ENCODE measurements at regions not wholly inside any gene's neighbourhood (a gene's known extent, or its start where the extent isn't known, plus 50 kb on each side); places are given as distances from the start of the nearest gene placed in this dataset.
"Not testable (repeated sequence)": the region's sequence is repeated elsewhere in the genome, so short reads cannot be mapped to it uniquely, and the experiment has no call there.

DNA sequence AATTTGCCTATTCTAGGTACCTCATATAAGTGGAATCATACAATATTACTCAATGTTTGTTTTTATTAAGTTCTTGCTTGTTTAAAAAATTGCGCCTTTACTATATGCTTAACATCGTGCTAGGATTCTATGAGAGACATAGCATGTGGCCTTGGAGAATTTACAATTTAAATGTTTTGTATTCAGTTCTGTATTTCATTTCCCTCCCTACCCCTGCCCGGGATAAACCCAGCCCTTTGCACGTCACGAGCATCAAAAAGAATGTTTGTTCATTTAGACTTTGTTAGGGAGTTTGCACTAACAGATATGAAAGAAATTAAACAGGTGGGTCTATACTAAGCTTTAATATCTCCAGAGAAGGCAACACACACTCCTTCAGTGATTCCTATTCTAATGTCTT lies 75.7 kb downstream of the C18orf54 start:
- DNase-seq (ENCODE audit: low spot score) = no peak

DNA sequence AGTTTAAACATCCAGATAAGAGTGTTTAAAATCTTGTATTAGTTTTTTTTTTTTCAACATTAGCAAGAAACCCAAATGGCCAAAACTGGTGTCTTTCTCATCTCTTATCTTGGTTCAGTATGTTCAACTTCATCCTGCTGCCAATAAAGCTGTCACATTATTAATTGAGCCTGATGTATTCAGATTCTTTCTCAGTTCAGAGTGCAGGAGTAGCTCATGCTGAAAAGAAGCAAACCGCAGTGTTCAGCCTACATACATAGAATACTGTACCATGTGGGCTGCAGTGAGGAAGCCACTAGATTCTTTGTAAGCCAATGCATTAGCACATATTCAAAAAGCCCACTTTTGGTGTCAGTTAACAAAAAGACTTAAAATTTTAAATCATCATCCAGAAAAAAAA lies 76.2 kb downstream of the C18orf54 start:
- no peak for DNase-seq (ENCODE audit: low spot score)

DNA sequence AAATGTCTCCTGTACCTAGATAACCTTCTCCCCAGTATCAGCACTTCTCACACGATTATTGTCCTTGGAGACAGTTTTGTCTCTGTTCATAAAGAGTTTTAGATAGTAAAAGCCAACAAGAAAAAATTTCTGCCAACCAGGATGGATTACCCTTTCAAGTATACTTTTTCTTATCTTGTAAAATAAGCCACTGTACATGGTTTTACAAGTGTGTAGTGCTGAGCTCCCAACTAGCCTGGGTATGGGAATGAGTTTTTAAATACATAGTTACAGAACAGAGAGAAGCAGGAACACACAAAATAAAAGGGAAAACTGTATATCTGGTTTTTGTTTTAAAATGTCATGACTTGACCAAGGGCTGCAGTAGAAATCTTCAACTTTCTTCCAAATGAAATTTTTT lies 76.7 kb downstream of the C18orf54 start:
- DNase-seq (ENCODE audit: low spot score) = no peak

DNA sequence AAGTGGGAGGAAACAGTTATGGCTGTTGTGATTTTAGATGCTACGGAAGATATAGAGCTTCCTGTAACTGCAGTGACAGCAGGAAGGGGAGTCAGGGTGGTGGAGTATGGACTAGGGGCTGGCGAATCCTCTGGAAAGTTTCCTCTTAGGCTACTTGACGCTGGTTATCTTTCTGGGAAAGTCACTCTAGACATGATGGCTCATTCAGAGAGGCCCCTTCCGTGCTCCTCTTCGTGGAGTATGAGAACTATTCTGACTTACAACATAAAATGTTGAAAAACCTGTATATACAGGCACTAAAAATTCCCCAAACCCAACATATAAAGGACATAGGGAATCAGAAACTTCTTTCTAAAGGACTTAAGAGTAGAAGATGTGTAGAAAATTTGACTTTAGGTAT lies 78.8 kb downstream of the C18orf54 start:
- no peak for DNase-seq (ENCODE audit: low spot score)

DNA sequence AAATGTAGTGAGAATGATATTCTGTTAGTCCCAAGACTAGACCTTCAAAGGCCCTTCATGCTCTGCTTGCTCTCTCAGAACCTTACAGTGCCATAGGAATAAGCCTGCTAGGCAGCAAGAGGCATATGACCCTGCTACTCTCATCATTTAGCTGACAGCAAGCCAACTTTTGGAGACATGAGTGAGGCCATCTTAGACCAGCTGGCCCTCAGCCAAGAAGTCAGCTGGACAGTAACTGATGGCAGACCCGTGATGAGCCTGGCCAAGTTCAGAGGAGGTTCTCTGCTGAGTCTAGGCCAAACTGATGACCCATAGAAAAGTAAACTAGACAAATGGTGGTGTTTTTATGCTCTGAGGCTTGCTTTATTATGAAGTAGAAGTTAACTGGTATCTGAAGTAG lies 82.6 kb downstream of the C18orf54 start:
- no peak for DNase-seq (ENCODE audit: low spot score)

DNA sequence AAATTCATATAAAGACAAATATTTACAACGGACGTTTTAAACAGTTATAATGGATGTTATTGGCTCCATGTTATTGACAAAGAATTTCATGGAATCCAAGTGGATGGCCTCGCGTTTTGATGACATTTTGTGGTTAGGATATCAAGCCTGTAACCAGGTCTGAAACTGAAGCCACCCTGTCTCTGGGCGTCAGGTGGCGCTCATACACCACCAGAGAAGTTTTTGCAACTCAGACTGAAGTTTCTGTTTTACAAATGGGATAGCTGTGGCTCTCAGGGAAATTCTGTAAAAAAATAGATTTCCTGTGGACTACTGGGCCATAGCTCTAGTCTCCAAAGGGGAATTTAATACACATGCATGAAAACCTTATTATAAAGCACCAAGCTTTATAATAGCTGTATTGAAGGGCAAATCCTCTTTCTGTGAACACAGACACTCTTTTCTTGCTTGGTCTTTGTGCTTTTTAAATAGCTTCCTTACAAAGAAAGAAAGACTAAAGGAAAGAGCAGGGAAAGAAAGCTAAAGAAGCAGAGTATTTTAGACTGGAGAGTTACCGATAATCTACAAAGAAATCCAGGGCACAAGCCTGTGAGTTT lies 86.7 kb downstream of the C18orf54 start:
- peak; percentile 63 for DNase-seq (ENCODE audit: low spot score)

- DNase-seq (ENCODE audit: low spot score) = peak; percentile 9
Measured at GRCh38 chr18:54453996-54454395, 96.3 kb downstream of the C18orf54 start.

DNA sequence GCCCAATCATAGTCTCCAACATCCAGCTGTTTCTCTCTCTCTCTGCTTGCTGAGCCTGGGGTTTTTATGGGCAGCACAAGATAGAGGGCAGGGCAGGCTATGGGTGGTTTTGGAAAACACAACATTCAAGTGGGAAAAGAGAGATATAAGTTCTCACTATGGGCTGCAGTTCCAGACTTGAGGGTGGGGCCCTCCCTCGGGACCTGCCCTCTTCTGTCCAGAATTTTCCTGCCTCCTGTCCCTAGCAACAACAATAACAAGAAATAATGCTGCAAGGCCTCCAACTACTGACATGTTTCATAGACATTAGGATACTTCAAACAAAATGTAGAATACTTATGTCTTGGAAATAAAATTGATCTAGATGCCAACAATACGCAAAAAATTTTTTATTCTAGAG lies 107.8 kb downstream of the C18orf54 start:
- no peak for DNase-seq (ENCODE audit: low spot score)

DNA sequence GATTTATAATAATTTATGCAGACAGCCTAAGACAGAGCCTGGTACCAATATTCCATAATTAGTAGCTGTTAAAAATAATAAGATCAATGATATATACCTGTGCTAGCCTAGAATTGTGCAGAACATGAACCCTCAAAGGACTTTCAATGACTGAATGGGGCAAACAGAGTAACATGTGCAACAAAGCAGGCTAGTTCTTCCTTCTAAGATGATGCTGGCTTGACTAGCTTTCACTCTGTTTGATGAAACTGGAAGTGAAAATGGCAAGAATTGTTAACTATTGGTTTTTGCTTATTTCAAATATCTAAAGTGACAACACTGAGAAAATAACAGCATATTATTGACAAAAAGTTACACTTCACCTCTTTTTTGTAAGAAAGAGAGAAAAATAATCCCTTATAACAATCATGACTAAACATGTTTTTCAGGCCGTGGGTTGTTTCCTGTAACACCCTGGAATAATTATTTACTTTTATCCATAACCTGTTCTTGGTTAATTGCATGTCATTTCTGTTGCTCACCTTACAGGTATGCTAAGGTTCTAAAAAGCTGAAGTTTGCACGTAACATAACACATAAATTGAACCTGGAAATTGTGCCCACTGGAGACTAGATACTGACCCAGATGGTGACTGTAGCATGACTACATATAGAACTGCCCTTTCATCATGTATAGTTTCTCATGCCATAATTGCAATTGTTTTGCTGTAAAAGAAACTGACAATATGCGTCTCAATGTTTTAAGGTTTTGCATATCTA lies 108.7 kb downstream of the C18orf54 start:
- DNase-seq (ENCODE audit: low spot score) = no peak

- no peak for DNase-seq (ENCODE audit: low spot score)
Measured at GRCh38 chr18:54479365-54479764, 111.7 kb upstream of the DYNAP start.

GRCh38 chr18:54480616-54481015 lies 110.4 kb upstream of the DYNAP start:
- no peak for DNase-seq (ENCODE audit: low spot score)

- not testable (repeated sequence) for DNase-seq (ENCODE audit: low spot score)
Measured at GRCh38 chr18:54502451-54502850, 88.6 kb upstream of the DYNAP start.

DNA sequence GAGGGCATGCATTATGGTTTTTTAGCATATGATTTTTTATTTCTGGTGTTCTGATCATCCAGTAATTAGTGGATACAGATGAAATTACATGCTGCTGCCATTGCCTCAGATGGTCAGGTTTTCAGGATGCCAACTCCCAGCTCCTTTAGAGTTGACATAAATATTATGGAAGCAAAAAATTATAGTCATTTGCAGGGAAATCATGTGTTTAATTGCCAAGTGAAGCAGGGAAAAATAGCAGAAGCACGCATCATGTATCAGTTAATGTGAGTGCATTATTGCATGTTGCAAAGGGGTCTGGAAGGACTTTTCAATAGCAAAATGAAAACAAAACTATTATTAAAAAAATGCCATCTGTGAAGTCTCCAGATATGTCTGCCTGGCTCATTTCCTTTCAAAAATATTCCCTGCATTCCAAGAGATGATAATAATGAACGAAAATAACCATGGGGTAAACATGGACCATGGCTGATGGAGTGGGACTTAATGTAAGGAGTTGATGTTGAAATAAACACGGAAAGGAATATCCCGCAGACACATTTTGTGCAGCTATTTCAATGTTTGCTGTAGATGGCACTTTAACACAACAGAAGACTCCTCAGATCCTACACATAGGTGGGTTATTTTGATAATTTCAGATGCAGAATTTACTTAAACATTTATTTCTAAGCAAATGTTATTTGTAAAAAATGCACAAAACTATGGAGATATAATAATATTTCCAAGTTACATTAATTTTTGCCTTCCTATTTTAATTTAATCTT lies 87.7 kb upstream of the DYNAP start:
- DNase-seq (ENCODE audit: low spot score) = no peak

GRCh38 chr18:54506516-54507261 lies 84.4 kb upstream of the DYNAP start:
- DNase-seq (ENCODE audit: low spot score) = no peak

DNA sequence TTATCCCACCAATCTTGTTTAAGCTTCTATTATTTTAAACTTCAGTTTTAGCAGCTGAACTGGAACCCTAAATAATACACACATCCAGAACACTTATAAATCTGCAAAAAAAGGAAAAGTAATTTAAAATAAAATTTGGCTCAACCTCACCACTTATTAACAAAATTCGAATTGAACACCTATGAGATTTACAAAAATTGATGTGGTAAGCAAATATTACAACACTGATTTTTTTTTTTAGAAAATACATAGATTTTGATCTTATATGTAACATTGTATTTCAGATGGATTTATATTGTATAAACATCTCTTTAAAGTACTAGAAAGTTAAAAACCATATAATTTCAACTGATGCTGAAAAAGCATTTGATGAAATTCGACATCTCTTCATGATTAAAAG lies 81.3 kb upstream of the DYNAP start:
- DNase-seq (ENCODE audit: low spot score) = no peak

DNA sequence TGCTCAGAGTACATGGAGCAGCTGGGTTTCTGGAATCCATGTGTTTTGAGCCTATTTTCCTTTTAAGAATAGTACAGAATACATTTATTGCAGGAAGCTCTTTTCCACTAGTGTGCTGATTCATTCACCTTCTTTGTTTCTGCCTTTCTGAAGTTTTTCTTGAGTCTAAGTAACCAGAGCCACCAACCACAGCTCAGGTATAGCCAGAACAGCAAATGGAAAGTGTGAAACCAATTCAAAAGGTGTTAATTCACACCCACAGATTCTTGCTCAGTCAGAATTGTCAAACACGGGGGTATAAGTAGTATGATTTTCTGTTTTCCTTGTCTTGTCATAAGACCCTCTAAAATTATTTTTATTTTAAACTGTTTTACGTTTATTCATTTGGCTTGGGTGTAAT lies 75.9 kb upstream of the DYNAP start:
- DNase-seq (ENCODE audit: low spot score) = no peak

- no peak for DNase-seq (ENCODE audit: low spot score)
Measured at GRCh38 chr18:54517521-54517920, 73.5 kb upstream of the DYNAP start.

DNA sequence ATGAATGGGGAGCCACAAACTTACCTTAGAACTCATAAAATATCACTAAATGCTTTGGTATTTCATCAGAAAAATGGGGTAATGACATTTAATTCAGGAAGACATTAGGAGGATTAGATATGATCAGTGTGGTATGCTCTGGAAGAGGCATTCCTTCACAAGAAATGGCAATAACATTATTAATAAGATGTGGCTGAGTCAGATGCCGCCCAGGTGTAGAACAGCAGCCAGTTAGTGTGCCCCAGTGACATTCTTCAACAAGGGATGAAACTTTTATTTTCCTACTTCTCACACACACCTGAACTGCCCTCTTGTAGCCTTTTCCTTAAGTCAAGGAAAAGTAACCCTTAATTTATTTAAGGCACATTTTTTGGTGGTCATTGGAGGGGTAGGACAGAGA lies 69.2 kb upstream of the DYNAP start:
- no peak for DNase-seq (ENCODE audit: low spot score)

DNA sequence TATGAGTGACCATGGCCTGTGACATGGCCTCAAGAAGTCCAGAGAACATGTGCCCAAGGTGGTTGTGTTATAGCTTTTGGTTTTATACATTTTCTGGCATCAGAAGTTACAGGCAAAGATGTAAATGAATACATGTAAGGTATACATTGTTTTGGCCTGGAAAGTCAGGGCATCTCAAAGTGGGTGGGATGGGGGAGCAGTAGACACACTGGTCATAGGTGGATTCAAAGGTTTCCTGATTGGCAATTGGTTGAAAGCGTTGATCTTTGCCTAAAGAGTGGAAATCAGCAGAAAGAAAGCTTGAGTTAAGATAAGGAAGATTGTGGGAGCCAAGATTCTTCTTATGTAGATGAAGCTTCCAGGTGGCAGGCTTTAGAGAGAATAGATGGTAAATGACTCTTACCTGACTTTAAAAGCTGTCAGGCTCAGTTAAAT lies 62.1 kb upstream of the DYNAP start:
- no peak for DNase-seq (ENCODE audit: low spot score)

DNA sequence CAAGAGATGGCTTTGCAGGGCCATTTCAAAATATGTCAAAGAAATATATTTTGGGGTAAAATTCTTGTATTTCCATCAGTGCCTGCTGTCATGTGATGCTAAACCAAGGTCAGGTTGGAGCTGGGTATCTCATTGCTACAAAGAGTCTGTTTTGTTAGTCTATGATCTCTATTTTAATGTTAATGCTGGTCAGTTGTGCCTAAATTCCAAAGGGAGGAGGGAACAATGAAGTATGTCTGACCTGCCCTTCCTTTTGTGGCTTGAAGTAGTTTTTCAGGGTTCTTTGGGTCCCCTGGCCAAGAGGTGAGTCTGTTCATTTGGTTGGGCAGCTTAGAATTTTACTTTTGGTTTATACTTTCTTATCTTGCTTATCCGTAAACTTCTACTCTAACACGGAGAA lies 61.6 kb upstream of the DYNAP start:
- DNase-seq (ENCODE audit: low spot score) = no peak

GRCh38 chr18:54530285-54530684 lies 60.8 kb upstream of the DYNAP start:
- DNase-seq (ENCODE audit: low spot score) = no peak

GRCh38 chr18:54531402-54532065 lies 59.5 kb upstream of the DYNAP start:
- DNase-seq (ENCODE audit: low spot score) = no peak

All from H4 (cell line).